Kidney (tissue), 13 donors: ENCODE measurements at regions not wholly inside any gene's neighbourhood (a gene's known extent, or its start where the extent isn't known, plus 50 kb on each side); places are given as distances from the start of the nearest gene placed in this dataset.

Experiments
- DNase-seq, 5 donors: peaks; one replicate each; pipeline ENCODE4 v3.0.0-alpha.2; 2013 to 2020
- FAIRE-seq: peaks from 2 replicates; lab custom pipeline; 2012; peaks lifted over from hg19 to GRCh38; lab: Jason Lieb, UNC
- H3K27ac ChIP-seq, 2 donors: one replicate each; pipeline ENCODE4 v1.7.0; 2013; ENCODE audit warnings: low read depth in 2 of 2, low read length in 2 of 2, inconsistent platforms in 1 of 2
- H3K27me3 ChIP-seq: one replicate; pipeline ENCODE4 v1.7.1; 2013; ENCODE audit warnings: low read length, inconsistent platforms; ENCODE audit not compliant: control insufficient read depth, insufficient read depth
- H3K36me3 ChIP-seq, 3 donors: one replicate each; pipeline versions ENCODE4 v1.7.0 to v1.7.1; 2013; ENCODE audit warnings: low read length in 3 of 3, control low read depth in 1 of 3, inconsistent platforms in 1 of 3; ENCODE audit not compliant: insufficient read depth in 3 of 3, control insufficient read depth in 2 of 3
- H3K4me1 ChIP-seq, 3 donors: one replicate each; pipeline versions ENCODE4 v1.7.0 to v1.7.1; 2013; ENCODE audit warnings: low read length in 3 of 3, inconsistent platforms in 1 of 3, low read depth in 1 of 3; ENCODE audit not compliant: control insufficient read depth in 2 of 3, insufficient read depth in 2 of 3
- H3K4me3 ChIP-seq, 3 donors: one replicate each; pipeline versions ENCODE4 v1.7.0 to v1.8.1; 2013; ENCODE audit warnings: low read length in 3 of 3, control low read depth in 1 of 3, inconsistent platforms in 1 of 3
- H3K9ac ChIP-seq, 3 donors: one replicate each; pipeline versions ENCODE4 v1.7.0 to v1.7.1; 2013; ENCODE audit warnings: low read length in 3 of 3, control low read depth in 1 of 3, inconsistent platforms in 1 of 3
- H3K9me3 ChIP-seq, 3 donors: one replicate each; pipeline versions ENCODE4 v1.7.0 to v1.7.1; 2013; ENCODE audit warnings: low read length in 3 of 3, control low read depth in 1 of 3, inconsistent platforms in 1 of 3; ENCODE audit not compliant: control insufficient read depth in 2 of 3, insufficient read depth in 1 of 3
- CTCF ChIP-seq: IDR thresholded peaks from 3 replicates; pipeline ENCODE4 v1.5.1; 2012; ENCODE audit warnings: mild to moderate bottlenecking, moderate library complexity, borderline replicate concordance; ENCODE audit not compliant: insufficient read depth; ENCODE audit errors: extremely low read depth
- intact Hi-C: fragments of 100-400 bp; cut with DNase I; formaldehyde crosslinking; loops from one replicate; pipeline ENCODE4 v1.11.1; 2022
- donor health status: control.
- donor health status: control.
- donor health status: control.
- donor health status: control.
- donor health status: control.
- donor health status: DM: yes; HTN: yes; CAD: no.
- donor health status: Normal renal cell carcinoma (clear cell type).

DNA sequence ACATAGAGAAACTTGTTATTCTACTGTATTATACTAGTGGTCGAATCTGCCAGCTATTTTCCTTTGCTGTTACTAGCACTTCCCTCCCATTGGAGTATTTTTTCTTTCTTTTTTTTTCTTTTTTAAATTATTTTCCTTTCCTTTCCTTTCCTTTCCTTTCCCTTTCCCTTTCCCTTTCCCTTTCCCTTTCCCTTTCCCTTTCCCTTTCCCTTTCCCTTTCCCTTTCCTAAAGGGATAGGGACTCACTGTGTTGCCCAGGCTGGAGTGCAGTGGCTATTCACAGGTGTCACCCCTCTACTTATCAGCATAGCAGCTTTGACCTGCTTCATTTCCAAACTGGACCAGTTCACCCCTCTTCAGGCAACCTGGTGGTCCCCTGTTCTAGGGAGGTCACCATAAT, 212.6 kb upstream of the SP4 start:
- Histone ChIP-seq H3K9me3 (no peaks in the 10 kb centered on the region), H3K4me1 (no peaks in the 10 kb centered on the region), H3K9ac (no peak overlapping the region), H3K36me3 (no peaks in the 10 kb centered on the region), H3K27ac (no peak overlapping the region), H3K27me3 (no peaks in the 10 kb centered on the region), H3K4me3 (no peak overlapping the region)
- intact Hi-C loops, result no loop called here
- TF ChIP-seq CTCF, result no peak
- FAIRE-seq (no peak), DNase-seq (no peak)

GRCh38 chr7:21217365-21217764, 210.5 kb upstream of the SP4 start:
- FAIRE-seq (no peak), DNase-seq (no peak)
- no peaks in the 10 kb centered on the region for H3K4me1 ChIP-seq
- no peak overlapping the region for H3K9ac ChIP-seq
- no peak overlapping the region for H3K4me3 ChIP-seq
- H3K27ac ChIP-seq, result no peak overlapping the region
- intact Hi-C loops, result no loop called here
- no peaks in the 10 kb centered on the region for H3K9me3 ChIP-seq
- TF ChIP-seq CTCF, result no peak
- no peaks in the 10 kb centered on the region for H3K27me3 ChIP-seq
- no peaks in the 10 kb centered on the region for H3K36me3 ChIP-seq

DNA sequence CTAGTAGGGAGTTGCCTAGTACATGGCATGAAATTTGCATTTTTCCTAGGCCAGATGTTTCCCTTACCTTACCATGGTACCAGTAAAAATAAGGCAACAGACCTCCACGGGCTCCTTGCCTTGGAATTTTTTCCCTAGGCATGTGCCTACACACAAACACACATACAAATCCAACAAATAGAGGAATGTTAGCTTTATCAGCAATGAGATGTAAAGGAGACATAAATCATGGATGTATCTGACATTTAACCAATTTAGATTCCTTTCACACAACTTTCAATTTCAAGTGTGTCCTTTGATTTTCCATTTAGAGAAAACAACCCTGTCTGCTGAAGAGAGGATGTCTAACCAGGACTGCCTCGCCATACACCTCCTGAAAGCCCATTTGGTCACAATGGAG, 209.7 kb upstream of the SP4 start:
- Histone ChIP-seq H3K27ac (no peak overlapping the region), H3K36me3 (no peaks in the 10 kb centered on the region), H3K4me3 (no peak overlapping the region), H3K27me3 (no peaks in the 10 kb centered on the region), H3K9me3 (peaks cover 0 to 2% (median 0%) of the 10 kb centered on the region in 3 donors), H3K9ac (no peak overlapping the region), H3K4me1 (no peaks in the 10 kb centered on the region)
- no peak for TF ChIP-seq CTCF
- intact Hi-C loops, result no loop called here
- no peak for DNase-seq
- FAIRE-seq, result no peak

DNA sequence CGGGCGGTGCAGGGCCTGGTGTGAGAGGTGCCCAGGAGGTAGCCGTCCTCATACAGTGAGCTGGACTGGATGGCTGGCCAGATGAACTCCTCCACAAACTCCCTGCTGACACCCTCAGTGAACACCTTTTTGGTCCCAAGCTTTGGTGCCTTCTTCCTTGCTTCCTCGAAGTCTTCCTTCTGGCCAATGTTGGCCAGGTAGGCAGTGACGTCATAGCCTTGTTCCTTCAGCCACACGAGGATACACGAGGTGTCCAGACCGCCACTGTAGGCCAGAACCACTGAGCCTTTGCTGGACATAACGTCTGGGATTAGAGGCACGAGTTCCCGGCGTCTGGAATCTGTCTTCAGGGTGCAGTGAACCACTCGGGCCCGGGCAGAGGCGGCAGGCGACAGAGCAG, 206.8 kb upstream of the SP4 start:
- Histone ChIP-seq H3K36me3 (no peaks in the 10 kb centered on the region), H3K27ac (no peak overlapping the region), H3K4me1 (no peaks in the 10 kb centered on the region), H3K27me3 (no peaks in the 10 kb centered on the region), H3K9ac (no peak overlapping the region), H3K4me3 (no peak overlapping the region), H3K9me3 (peaks cover 0 to 2% (median 0%) of the 10 kb centered on the region in 3 donors)
- FAIRE-seq (no peak), DNase-seq (no peak)
- intact Hi-C loops, result no loop called here
- no peak for TF ChIP-seq CTCF
